ENCODE measurements at regions not wholly inside any gene's neighbourhood (a gene's known extent, or its start where the extent isn't known, plus 50 kb on each side); places are given as distances from the start of the nearest gene placed in this dataset.
A peak's percentile ranks its signal among the peaks of the same experiment; 100 is the strongest.
"Not testable (repeated sequence)": the region's sequence is repeated elsewhere in the genome, so short reads cannot be mapped to it uniquely, and the experiment has no call there.

- no peak for DNase-seq (ENCODE audit: low read depth)
These were observed 354.9 kb downstream of the RSL24D1 start for GRCh38 chr15:54841701-54842305.

GRCh38 chr15:54840621-54841398 lies 355.9 kb downstream of the RSL24D1 start:
- DNase-seq (ENCODE audit: low read depth) = no peak

GRCh38 chr15:54839379-54839778 lies 357.4 kb downstream of the RSL24D1 start:
- DNase-seq (ENCODE audit: low read depth) = no peak

- no peak for DNase-seq (ENCODE audit: low read depth)
These were observed 360.5 kb downstream of the RSL24D1 start for GRCh38 chr15:54836052-54836795.

- DNase-seq (ENCODE audit: low read depth) = no peak
These were observed 366.9 kb downstream of the RSL24D1 start for GRCh38 chr15:54829821-54830220.

- DNase-seq (ENCODE audit: low read depth) = no peak
These were observed 375.9 kb downstream of the RSL24D1 start for GRCh38 chr15:54820811-54821210.

GRCh38 chr15:54820098-54820497 lies 376.6 kb downstream of the RSL24D1 start:
- no peak for DNase-seq (ENCODE audit: low read depth)

GRCh38 chr15:54816401-54816800 lies 380.3 kb downstream of the RSL24D1 start:
- DNase-seq (ENCODE audit: low read depth) = no peak

GRCh38 chr15:54815556-54815955 lies 381.2 kb downstream of the RSL24D1 start:
- no peak for DNase-seq (ENCODE audit: low read depth)

GRCh38 chr15:54812383-54812782 lies 384.4 kb downstream of the RSL24D1 start:
- no peak for DNase-seq (ENCODE audit: low read depth)

- no peak for DNase-seq (ENCODE audit: low read depth)
These were observed 386.2 kb downstream of the RSL24D1 start for GRCh38 chr15:54810496-54810895.

- no peak for DNase-seq (ENCODE audit: low read depth)
These were observed 386.7 kb downstream of the RSL24D1 start for GRCh38 chr15:54810031-54810430.

GRCh38 chr15:54808321-54808720 lies 388.4 kb downstream of the RSL24D1 start:
- DNase-seq (ENCODE audit: low read depth) = no peak

GRCh38 chr15:54803987-54804386 lies 392.8 kb downstream of the RSL24D1 start:
- DNase-seq (ENCODE audit: low read depth) = no peak

GRCh38 chr15:54803134-54803808 lies 393.5 kb downstream of the RSL24D1 start:
- peak; percentile 0 for DNase-seq (ENCODE audit: low read depth)

GRCh38 chr15:54792526-54792925 lies 404.2 kb downstream of the RSL24D1 start:
- DNase-seq (ENCODE audit: low read depth) = no peak

GRCh38 chr15:54790693-54791092 lies 406.0 kb downstream of the RSL24D1 start:
- no peak for DNase-seq (ENCODE audit: low read depth)

- no peak for DNase-seq (ENCODE audit: low read depth)
These were observed 407.4 kb downstream of the RSL24D1 start for GRCh38 chr15:54789376-54789775.

- not testable (repeated sequence) for DNase-seq (ENCODE audit: low read depth)
These were observed 415.5 kb downstream of the RSL24D1 start for GRCh38 chr15:54781220-54781619.

- no peak for DNase-seq (ENCODE audit: low read depth)
These were observed 417.5 kb downstream of the RSL24D1 start for GRCh38 chr15:54779271-54779670.

GRCh38 chr15:54776410-54776809 lies 420.3 kb downstream of the RSL24D1 start:
- DNase-seq (ENCODE audit: low read depth) = no peak

GRCh38 chr15:54772663-54773062 lies 424.1 kb downstream of the RSL24D1 start:
- DNase-seq (ENCODE audit: low read depth) = no peak

Data from non-pigmented ciliary epithelial cell (primary cell).